Right ventricle myocardium superior (tissue), 1 donor: ENCODE measurements at regions not wholly inside any gene's neighbourhood (a gene's known extent, or its start where the extent isn't known, plus 50 kb on each side); places are given as distances from the start of the nearest gene placed in this dataset.

Experiments used
- ATAC-seq: fragments of 200-7000 bp; cut with Tn5 transposase; one replicate; pipeline ENCODE4 v1.9.1; 2020; ENCODE audit warnings: mild to moderate bottlenecking; ENCODE audit not compliant: poor library complexity
- DNase-seq: peaks from one replicate; pipeline ENCODE4 v3.0.0-alpha.2; 2020
- intact Hi-C: fragments of 100-400 bp; cut with DNase I; formaldehyde crosslinking; loops from one replicate; pipeline ENCODE4 v1.11.2; 2022
- donor health status: DM: no; HTN: yes; CAD: no; lungs with severe emphysema.

DNA sequence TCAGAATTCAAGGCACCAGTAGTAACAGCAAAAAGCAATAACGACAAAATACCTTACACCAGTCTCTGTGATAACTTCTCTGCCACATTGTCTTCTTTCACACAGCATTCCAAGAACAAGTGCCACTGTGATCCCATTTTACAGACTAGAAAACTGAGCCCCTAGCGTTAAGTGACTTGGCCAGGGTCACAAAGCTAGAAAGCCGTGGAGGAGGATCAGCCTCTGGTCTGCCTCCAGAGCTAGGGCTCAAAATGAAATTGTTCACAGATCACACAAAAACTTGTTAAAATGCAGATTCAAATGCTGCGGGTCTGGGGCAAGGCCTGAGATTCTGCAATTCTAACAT is 154.1 kb downstream of the FAM114A2 start:
- ATAC-seq (no peak), DNase-seq (no peak)
- intact Hi-C loops: no loop called here

DNA sequence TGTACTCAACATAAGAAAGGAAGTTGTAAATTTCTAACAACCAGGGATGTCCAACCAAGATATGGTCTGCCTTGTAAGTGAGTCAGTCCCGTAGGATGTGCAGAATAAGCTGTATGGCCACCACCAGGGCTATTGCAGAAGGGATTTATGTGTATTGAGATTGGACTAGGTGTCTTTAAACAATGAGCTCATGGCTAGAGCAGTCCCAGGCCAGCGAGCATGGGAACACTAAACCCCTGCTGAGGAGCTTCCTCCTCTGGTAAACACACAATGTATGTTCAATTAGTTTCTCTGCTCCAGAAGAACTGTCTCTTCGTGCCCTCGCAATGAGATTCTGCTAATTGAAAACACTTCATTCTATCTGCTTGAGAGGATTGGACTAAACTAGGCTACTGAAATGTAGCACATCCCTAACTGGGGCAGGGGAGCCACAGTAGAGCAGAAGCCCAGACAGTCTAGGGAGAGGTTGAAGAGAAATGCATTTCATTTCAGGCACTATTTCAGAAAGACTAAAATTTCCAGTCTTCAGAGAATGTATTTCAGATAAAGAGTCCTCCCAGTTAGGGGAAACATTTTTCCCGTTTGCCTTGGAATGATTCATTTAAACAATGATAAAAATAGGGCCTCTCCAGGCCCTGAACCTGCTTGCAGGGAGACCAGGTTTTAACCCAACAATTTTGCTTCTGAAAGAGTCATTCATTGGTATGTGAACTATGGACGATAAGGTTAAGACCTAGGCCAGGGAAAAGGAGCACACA is 154.7 kb downstream of the FAM114A2 start:
- ATAC-seq: no peak
- intact Hi-C loops: no loop called here
- DNase-seq: no peak

DNA sequence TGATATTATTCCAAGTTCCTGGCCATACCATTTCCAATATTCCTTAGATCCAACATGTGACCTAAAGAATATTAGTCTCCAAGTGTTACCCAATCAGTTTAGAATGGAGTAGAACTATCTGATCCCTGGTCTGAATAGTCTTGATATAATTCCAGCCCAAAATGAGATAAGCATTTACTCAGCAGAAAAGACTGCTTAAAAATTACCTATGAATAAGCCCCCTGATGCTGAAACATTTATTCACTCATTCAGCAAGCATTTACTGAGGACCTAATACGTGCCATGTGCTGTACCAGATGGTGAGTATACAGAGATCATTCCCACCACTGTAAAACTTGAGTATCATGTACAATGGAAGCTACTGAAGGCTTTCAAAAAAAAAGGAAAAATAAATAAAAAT is 157.0 kb downstream of the FAM114A2 start:
- DNase-seq (no peak), ATAC-seq (no peak)
- intact Hi-C loops: no loop called here

DNA sequence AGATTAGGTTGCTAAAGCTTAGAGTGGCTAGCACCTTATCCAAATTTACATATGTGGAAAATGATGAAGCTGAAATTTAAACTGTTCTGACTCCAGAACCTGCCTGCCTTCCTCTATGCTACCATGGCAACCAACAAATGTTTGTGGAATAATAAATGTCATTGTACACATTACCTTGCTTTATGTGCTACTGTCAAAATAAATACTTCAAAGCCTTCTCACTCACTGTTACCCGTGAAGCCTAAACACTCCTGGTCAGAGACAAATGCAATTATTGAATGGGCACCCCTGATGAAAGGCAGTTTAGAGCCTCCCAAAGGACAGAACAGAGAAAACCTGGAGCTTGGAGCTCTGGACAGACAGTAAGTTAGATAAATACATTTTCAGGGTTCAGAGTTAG is 158.6 kb downstream of the FAM114A2 start:
- DNase-seq (no peak), ATAC-seq (no peak)
- intact Hi-C loops: no loop called here

DNA sequence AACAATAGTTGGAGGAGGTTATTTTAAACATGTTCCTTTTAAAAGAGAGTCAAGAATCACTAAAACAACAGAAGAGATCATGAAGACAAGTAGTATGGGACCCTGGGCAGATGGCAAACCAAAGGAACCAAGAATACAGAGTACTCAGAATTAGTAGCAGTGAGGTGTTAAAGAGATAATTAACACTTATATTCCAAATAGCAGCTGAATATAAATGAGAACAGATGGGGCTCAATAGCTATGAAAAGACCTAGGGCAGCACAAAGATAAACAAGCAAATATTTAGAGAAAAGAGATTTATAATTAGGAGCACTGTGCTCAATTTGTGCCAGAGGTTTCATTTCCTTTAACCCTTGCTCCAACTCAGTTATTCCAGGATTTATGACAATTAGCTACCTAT is 159.1 kb downstream of the FAM114A2 start:
- DNase-seq (no peak), ATAC-seq (no peak)
- intact Hi-C loops: no loop called here

DNA sequence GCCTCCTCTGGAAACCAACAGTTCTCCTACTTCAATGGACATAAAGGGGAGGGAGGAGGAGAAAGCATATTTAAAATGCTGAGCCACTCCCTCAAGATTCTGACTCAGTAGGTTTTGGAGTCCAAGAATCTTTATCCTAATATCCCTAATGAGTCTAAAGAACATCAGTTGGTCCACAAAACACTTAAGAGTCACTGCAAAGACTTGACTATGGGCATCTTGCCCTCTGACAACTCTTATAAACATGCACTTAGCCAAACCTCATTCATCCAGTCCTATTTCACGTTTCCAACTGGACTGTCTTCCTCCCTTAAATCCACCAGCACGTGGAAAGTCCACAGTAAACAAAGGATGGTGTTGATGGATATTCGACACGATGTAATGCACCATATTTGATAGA is 172.5 kb downstream of the FAM114A2 start:
- ATAC-seq (no peak), DNase-seq (no peak)
- intact Hi-C loops: no loop called here

DNA sequence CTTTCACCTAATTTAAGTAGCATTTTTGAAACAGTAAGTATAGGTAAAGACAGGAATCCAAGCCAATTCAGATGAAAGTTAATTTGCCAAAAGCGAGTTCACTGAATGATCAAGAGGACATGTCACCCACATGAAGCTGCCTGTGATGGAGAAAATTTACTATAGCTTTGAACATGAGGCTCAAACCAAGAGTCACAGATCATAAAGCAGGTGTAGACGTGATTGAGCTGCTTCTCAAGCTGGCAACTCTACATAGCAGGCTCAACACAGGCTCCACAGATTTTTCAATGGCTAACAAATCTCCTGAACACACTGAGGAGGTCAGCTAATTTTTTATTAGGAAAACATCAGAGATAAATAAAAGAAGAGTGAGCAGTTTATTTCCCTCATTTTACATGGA is 173.7 kb downstream of the FAM114A2 start:
- ATAC-seq: no peak
- intact Hi-C loops: no loop called here
- no peak for DNase-seq

DNA sequence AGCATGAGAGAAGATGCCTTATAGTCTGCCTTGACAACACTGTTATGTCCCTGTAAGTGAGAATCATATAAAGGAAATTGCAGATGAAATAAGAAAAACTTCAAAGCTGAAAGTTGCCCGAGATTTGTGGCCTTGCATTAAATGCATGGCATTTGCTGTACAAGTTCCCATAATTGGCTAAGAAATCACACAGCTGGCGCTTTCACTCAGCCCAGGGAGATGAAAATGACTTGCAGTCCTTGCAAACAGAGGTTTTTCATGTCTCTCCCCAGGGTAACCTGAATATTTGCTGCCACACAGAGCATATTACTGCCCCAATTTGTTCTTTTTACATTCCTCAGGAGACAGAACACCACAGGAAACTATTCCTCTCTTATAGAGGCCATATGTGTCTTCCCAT is 174.8 kb downstream of the FAM114A2 start:
- ATAC-seq: no peak
- DNase-seq: no peak
- intact Hi-C loops: no loop called here
